ENCODE measurements at regions not wholly inside any gene's neighbourhood (a gene's known extent, or its start where the extent isn't known, plus 50 kb on each side); places are given as distances from the start of the nearest gene placed in this dataset.
"Not testable (repeated sequence)": the region's sequence is repeated elsewhere in the genome, so short reads cannot be mapped to it uniquely, and the experiment has no call there.

GRCh38 chr4:3954540-3955320 lies 188.5 kb downstream of the ADRA2C start (continued):
- TF ChIP-seq NRF1 (conservative IDR thresholded peaks at IDR 0.05 in 1 of 2, IDR thresholded peaks at IDR 0.05 in 1 of 2), result peak; percentile 81 to 84
- TF ChIP-seq PKNOX1 (IDR thresholded peaks at IDR 0.05), result peak; percentile 6; the same call in 1 of the 2 replicates

GRCh38 chr4:3955321-3956164 lies 189.4 kb downstream of the ADRA2C start:
- H3K27ac ChIP-seq (ENCODE audit: extremely low read depth, low read depth, low read length), result peak overlapping the region; percentile 83
- POLR2A ChIA-PET, result interaction anchor here (0.6 kb wide), 1 partner anchor 160 kb away, joined by 3 read pairs; no protein-coding TSS in a partner anchor
- H3K79me2 ChIP-seq (ENCODE audit: control insufficient read depth, insufficient read depth, low read length); H3K27me3 ChIP-seq (ENCODE audit: control insufficient read depth in 2 of 2, insufficient read depth in 2 of 2, low read length in 2 of 2); H4K20me1 ChIP-seq (replicated peaks; ENCODE audit: control insufficient read depth, insufficient read depth, low read length); BruUV-seq (replicated peaks); in situ Hi-C loops (cut with MboI); H3K36me3 ChIP-seq (ENCODE audit: control insufficient read depth, insufficient read depth, low read length); H3K9me1 ChIP-seq (ENCODE audit: control insufficient read depth, insufficient read depth, low read length); intact Hi-C loops (cut with micrococcal nuclease); H3K9me3 ChIP-seq (replicated peaks; ENCODE audit: control insufficient read depth, insufficient read depth, low read depth, low read length): not testable (repeated sequence)
- H3K9ac ChIP-seq (ENCODE audit: insufficient read depth in 1 of 2, low read depth in 2 of 2, low read length in 2 of 2), result peak overlapping the region; percentile 80 to 93
- FAIRE-seq, result peak; percentile 90
- H3K4me1 ChIP-seq (replicated peaks in 1 of 2; ENCODE audit: control insufficient read depth in 2 of 2, insufficient read depth in 2 of 2, low read length in 2 of 2), result peaks cover 0 to 12% of the 10 kb centered on the region in 2 experiments; a peak in 2 of 5 replicates
- peak; percentile 100 for ATAC-seq
- DNase-seq (ENCODE audit: extremely low read depth in 1 of 4, low spot score in 3 of 4), result peak; percentile 83 to 98 (median 88)
- H2AFZ ChIP-seq (ENCODE audit: low read depth, low read length), result peak overlapping the region; percentile 77
- peak overlapping the region; percentile 78; the same call in 1 of the 2 replicates for H3K4me2 ChIP-seq (ENCODE audit: insufficient read depth, low read length)
- peak overlapping the region; percentile 68 for H3K4me3 ChIP-seq
- WGBS (ENCODE audit: insufficient coverage, low coverage, missing lambda C conversion rate), result under 1% methylated on average over 18 of the region's 60 CpGs
- CTCF ChIA-PET (ENCODE audit: low intra/inter-chr PET ratio), result interaction anchor here (0.7 kb wide), 1 partner anchor 694 kb away, joined by 3 read pairs; no protein-coding TSS in a partner anchor
- TF ChIP-seq TFAP4 (CRISPR knock-in tag; IDR thresholded peaks at IDR 0.05; ENCODE audit: borderline replicate concordance), result peak; percentile 25
- TF ChIP-seq YY1 (IDR thresholded peaks at IDR 0.05; ENCODE audit: borderline replicate concordance in 1 of 3, control insufficient read depth in 1 of 3, extremely low read depth in 1 of 3, insufficient read depth in 3 of 3, insufficient read length in 1 of 3, insufficient replicate concordance in 2 of 3, low read depth in 1 of 3, low read length in 2 of 3), result peak in 2 of 3 experiments; percentile 82 to 87
- TF ChIP-seq E2F6 (IDR thresholded peaks at IDR 0.05; ENCODE audit: borderline replicate concordance in 1 of 2, extremely low read depth in 1 of 2, insufficient read depth in 1 of 2, insufficient read length in 1 of 2, low read depth in 1 of 2, low read length in 1 of 2, poor library complexity in 1 of 2, severe bottlenecking in 1 of 2), result peak in 1 of 2 experiments; percentile 44
- TF ChIP-seq POLR2AphosphoS5 (IDR thresholded peaks at IDR 0.05; ENCODE audit: control insufficient read depth, insufficient read depth, low read depth, low read length), result 0 out of 2 replicates have a peak, but pooled peaks have one; percentile 36
- TF ChIP-seq MXI1 (IDR thresholded peaks at IDR 0.05; ENCODE audit: low read depth, low read length), result peak; percentile 68; the same call in 1 of the 2 replicates
- TF ChIP-seq EGR1 (conservative IDR thresholded peaks at IDR 0.05), result peak; percentile 82

Data from K562 (cell line).